CD14-positive monocyte (primary cell): ENCODE measurements at regions not wholly inside any gene's neighbourhood (a gene's known extent, or its start where the extent isn't known, plus 50 kb on each side); places are given as distances from the start of the nearest gene placed in this dataset.
"Not testable (repeated sequence)": the region's sequence is repeated elsewhere in the genome, so short reads cannot be mapped to it uniquely, and the experiment has no call there.

ENCODE experiments used
- DNase-seq, 3 donors: peaks; one replicate each; pipeline ENCODE4 v3.0.0-alpha.2; 2011 to 2022
- H2AFZ ChIP-seq: 2 replicates; pipeline ENCODE4 v1.6.0; 2012; ENCODE audit warnings: mild to moderate bottlenecking, low read depth, low read length, inconsistent platforms; ENCODE audit not compliant: insufficient read depth, poor library complexity, severe bottlenecking
- H3K27ac ChIP-seq, 2 donors: 1 replicate in 1 of 2; 2 replicates in 1 of 2; pipeline ENCODE4 v1.5.1; 2012 to 2013; ENCODE audit warnings: low read length in 2 of 2, control low read depth in 1 of 2, inconsistent platforms in 1 of 2, low read depth in 1 of 2, mild to moderate bottlenecking in 1 of 2
- H3K27me3 ChIP-seq, 2 donors: one replicate each; pipeline versions ENCODE4 v1.6.0 to v1.6.1; 2011 to 2013; ENCODE audit warnings: low read length in 2 of 2; ENCODE audit not compliant: control insufficient read depth in 2 of 2, insufficient read depth in 2 of 2
- H3K36me3 ChIP-seq, 2 donors: replicated peaks in 1 of 2; 1 replicate in 1 of 2; 2 replicates in 1 of 2; pipeline versions ENCODE4 v1.5.1 to v1.6.1; 2012 to 2013; ENCODE audit warnings: low read length in 2 of 2, control low read depth in 1 of 2, inconsistent platforms in 1 of 2, mild to moderate bottlenecking in 1 of 2; ENCODE audit not compliant: insufficient read depth in 2 of 2, control insufficient read depth in 1 of 2
- H3K4me1 ChIP-seq, 2 donors: 1 replicate in 1 of 2; 2 replicates in 1 of 2; pipeline versions ENCODE4 v1.5.1 to v1.6.1; 2012 to 2013; ENCODE audit warnings: low read length in 2 of 2, control low read depth in 1 of 2, inconsistent platforms in 1 of 2, mild to moderate bottlenecking in 1 of 2, moderate library complexity in 1 of 2; ENCODE audit not compliant: insufficient read depth in 2 of 2, control insufficient read depth in 1 of 2
- H3K4me2 ChIP-seq: replicated peaks from 2 replicates; pipeline ENCODE3; 2012; ENCODE audit warnings: low read length, moderate library complexity, mild to moderate bottlenecking; ENCODE audit not compliant: poor library complexity, severe bottlenecking; ENCODE audit errors: extremely low read depth
- H3K4me3 ChIP-seq, 3 experiments: fragments of 200-600 bp in 1 of 3; sonication (generic) in 1 of 3; replicated peaks in 1 of 3; 1 replicate in 2 of 3; 2 replicates in 1 of 3; pipeline ENCODE4 v1.5.1; 2011 to 2013; ENCODE audit warnings: low read length in 3 of 3, mild to moderate bottlenecking in 3 of 3, control low read depth in 2 of 3, low read depth in 2 of 3, inconsistent platforms in 1 of 3, moderate library complexity in 1 of 3
- H3K79me2 ChIP-seq: 2 replicates; pipeline ENCODE4 v1.6.0; 2012; ENCODE audit warnings: mild to moderate bottlenecking, control low read depth, inconsistent platforms, low read length, moderate library complexity; ENCODE audit not compliant: insufficient read depth
- H3K9ac ChIP-seq: 2 replicates; pipeline ENCODE4 v1.6.0; 2017; ENCODE audit warnings: low read length, mild to moderate bottlenecking; ENCODE audit not compliant: insufficient read depth, poor library complexity, severe bottlenecking
- H3K9me3 ChIP-seq, 2 donors: replicated peaks in 1 of 2; 1 replicate in 1 of 2; 2 replicates in 1 of 2; pipeline versions ENCODE4 v1.5.1 to v1.6.1; 2012 to 2013; ENCODE audit warnings: low read length in 2 of 2, control low read depth in 1 of 2; ENCODE audit not compliant: control insufficient read depth in 1 of 2, insufficient read depth in 1 of 2
- H4K20me1 ChIP-seq: 2 replicates; pipeline ENCODE4 v1.6.0; 2012; ENCODE audit warnings: mild to moderate bottlenecking, low read length, control low read depth, moderate library complexity; ENCODE audit not compliant: insufficient read depth
- H3K27ac Mint-ChIP-seq, 7 donors: one replicate each; pipeline ENCODE4 v1.8.0; 2020; ENCODE audit warnings: mild to moderate bottlenecking in 7 of 7, mixed read lengths in 7 of 7, moderate library complexity in 6 of 7, inconsistent platforms in 2 of 7
- H3K27me3 Mint-ChIP-seq, 3 donors: one replicate each; pipeline ENCODE4 v1.8.0; 2021 to 2022; ENCODE audit warnings: low read depth in 3 of 3, mild to moderate bottlenecking in 3 of 3, mixed read lengths in 3 of 3, moderate library complexity in 3 of 3, inconsistent platforms in 1 of 3
- H3K36me3 Mint-ChIP-seq, 2 donors: one replicate each; pipeline ENCODE4 v1.8.0; 2020; ENCODE audit warnings: mixed read lengths in 2 of 2, inconsistent platforms in 1 of 2, mild to moderate bottlenecking in 1 of 2
- H3K4me1 Mint-ChIP-seq: one replicate; pipeline ENCODE4 v1.8.0; 2020; ENCODE audit warnings: mild to moderate bottlenecking, mixed read lengths
- H3K4me3 Mint-ChIP-seq, 2 donors: one replicate each; pipeline ENCODE4 v1.8.0; 2020; ENCODE audit warnings: mild to moderate bottlenecking in 2 of 2, mixed read lengths in 2 of 2, moderate library complexity in 1 of 2
- H3K9me3 Mint-ChIP-seq, 7 donors: one replicate each; pipeline ENCODE4 v1.8.0; 2020 to 2022; ENCODE audit warnings: mixed read lengths in 7 of 7, mild to moderate bottlenecking in 6 of 7, moderate library complexity in 6 of 7, inconsistent platforms in 2 of 7
- CTCF ChIP-seq: fragments of 200-600 bp; IDR thresholded peaks from one replicate; pipeline ENCODE4 v1.8.0; 2022; ENCODE audit warnings: antibody characterized with exemption, mild to moderate bottlenecking
- WGBS: methylation state at CpG from one replicate; pipeline ENCODE4 v1.1.5; 2013; ENCODE audit warnings: missing lambda C conversion rate; ENCODE audit not compliant: insufficient coverage; 5-methylcytosine and 5-hydroxymethylcytosine counted together
- intact Hi-C, 2 donors: fragments of 100-400 bp; cut with micrococcal nuclease; formaldehyde crosslinking; loops; one replicate each; pipeline versions ENCODE4 v1.15.0 to v1.15.1; 2023

- Histone ChIP-seq H3K4me3 (no peak overlapping the region), H2AFZ (no peak overlapping the region), H3K9ac (no peak overlapping the region), H3K27ac (no peak overlapping the region), H3K79me2 (no peaks in the 10 kb centered on the region), H3K36me3 (no peaks in the 10 kb centered on the region), H4K20me1 (no peaks in the 10 kb centered on the region), H3K27me3 (no peaks in the 10 kb centered on the region), H3K9me3 (peaks cover 3 to 9% of the 10 kb centered on the region in 2 donors), H3K4me1 (no peaks in the 10 kb centered on the region), H3K4me2 (no peak overlapping the region)
- intact Hi-C loops: no loop called here
- no CpG with 5 or more reads among the region's 2 CpGs for WGBS
- Mint-ChIP-seq H3K4me1 (no peaks in the 10 kb centered on the region), H3K27me3 (no peaks in the 10 kb centered on the region), H3K36me3 (no peaks in the 10 kb centered on the region), H3K9me3 (peaks cover 0 to 7% (median 4%) of the 10 kb centered on the region in 7 donors), H3K27ac (no peak overlapping the region), H3K4me3 (no peak overlapping the region)
- DNase-seq: no peak
- TF ChIP-seq CTCF: no peak
Measured at GRCh38 chr6:76914737-76915136, 548.6 kb downstream of the HTR1B start.

- H3K4me1 ChIP-seq, H4K20me1 ChIP-seq, H3K4me2 ChIP-seq, H3K27ac ChIP-seq, H3K9ac ChIP-seq, H2AFZ ChIP-seq, H3K27ac Mint-ChIP-seq, H3K27me3 Mint-ChIP-seq, H3K4me1 Mint-ChIP-seq, intact Hi-C loops, H3K36me3 ChIP-seq, H3K9me3 ChIP-seq, H3K4me3 Mint-ChIP-seq, H3K36me3 Mint-ChIP-seq, H3K4me3 ChIP-seq, H3K27me3 ChIP-seq, H3K79me2 ChIP-seq, DNase-seq: not testable (repeated sequence)
- H3K9me3 Mint-ChIP-seq: peaks cover 3 to 13% (median 8%) of the 10 kb centered on the region in 7 donors
- WGBS: 100% methylated on average over 2 of the region's 6 CpGs
Measured at GRCh38 chr6:76905541-76905940, 557.8 kb downstream of the HTR1B start.
